ENCODE measurements at regions not wholly inside any gene's neighbourhood (a gene's known extent, or its start where the extent isn't known, plus 50 kb on each side); places are given as distances from the start of the nearest gene placed in this dataset.

- intact Hi-C loops (cut with DNase I): no loop called here
- no peak for ATAC-seq
- 66% methylated on average over 5 of the region's 5 CpGs for WGBS (ENCODE audit: insufficient coverage, low coverage, low lambda C conversion rate, missing lambda C conversion rate)
Measured at GRCh38 chr2:136375017-136375901, 257.3 kb upstream of the CXCR4 start.

GRCh38 chr2:136373841-136374240 lies 255.9 kb upstream of the CXCR4 start:
- Histone ChIP-seq H3K4me1 (no peaks in the 10 kb centered on the region), H3K36me3 (no peaks in the 10 kb centered on the region), H3K27me3 (no peaks in the 10 kb centered on the region), H3K9me3 (no peaks in the 10 kb centered on the region), H3K27ac (no peak overlapping the region), H3K4me3 (no peak overlapping the region)
- intact Hi-C loops (cut with DNase I): no loop called here
- TF ChIP-seq POLR2A (IDR thresholded peaks at IDR 0.05) (no peak), CTCF (IDR thresholded peaks at IDR 0.05) (no peak)
- no peak for ATAC-seq
- DNase-seq: no peak

More at GRCh38 chr2:136375017-136375901, 257.3 kb upstream of the CXCR4 start:
- Histone ChIP-seq H3K27me3 (no peaks in the 10 kb centered on the region), H3K36me3 (no peaks in the 10 kb centered on the region), H3K9me3 (no peaks in the 10 kb centered on the region), H3K27ac (no peak overlapping the region), H3K4me1 (no peaks in the 10 kb centered on the region), H3K4me3 (no peak overlapping the region)
- no peak for TF ChIP-seq POLR2A (IDR thresholded peaks at IDR 0.05)
- no peak for TF ChIP-seq CTCF (IDR thresholded peaks at IDR 0.05)
- no peak for DNase-seq

DNA sequence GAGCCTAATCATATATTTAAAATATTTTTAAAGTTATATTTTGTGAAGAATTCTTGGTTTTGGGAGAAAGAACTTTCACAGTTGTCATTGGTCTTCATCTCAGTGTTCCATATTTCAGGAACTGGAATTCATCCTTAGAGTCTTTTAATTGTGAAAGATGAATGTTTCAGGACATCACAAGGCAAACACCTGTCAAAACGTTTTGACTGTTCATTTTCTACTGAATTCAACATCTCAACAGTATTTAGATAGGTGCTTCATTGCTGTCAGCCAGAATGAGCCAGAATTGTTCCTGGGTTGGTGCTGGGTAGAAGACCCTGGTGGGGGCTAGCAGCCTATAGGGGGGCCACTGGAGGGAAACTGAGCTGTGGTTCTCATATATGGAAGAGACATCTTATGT lies 255.1 kb upstream of the CXCR4 start:
- H3K4me1 ChIP-seq: no peaks in the 10 kb centered on the region
- intact Hi-C loops (cut with DNase I): no loop called here
- H3K36me3 ChIP-seq: no peaks in the 10 kb centered on the region
- ATAC-seq: no peak
- no peak overlapping the region for H3K4me3 ChIP-seq
- 43% methylated on average over 1 of the region's 1 CpG for WGBS (ENCODE audit: insufficient coverage, low coverage, low lambda C conversion rate, missing lambda C conversion rate)
- no peak for TF ChIP-seq POLR2A (IDR thresholded peaks at IDR 0.05)
- TF ChIP-seq CTCF (IDR thresholded peaks at IDR 0.05): no peak
- H3K9me3 ChIP-seq: no peaks in the 10 kb centered on the region
- DNase-seq: no peak
- no peak overlapping the region for H3K27ac ChIP-seq
- no peaks in the 10 kb centered on the region for H3K27me3 ChIP-seq

DNA sequence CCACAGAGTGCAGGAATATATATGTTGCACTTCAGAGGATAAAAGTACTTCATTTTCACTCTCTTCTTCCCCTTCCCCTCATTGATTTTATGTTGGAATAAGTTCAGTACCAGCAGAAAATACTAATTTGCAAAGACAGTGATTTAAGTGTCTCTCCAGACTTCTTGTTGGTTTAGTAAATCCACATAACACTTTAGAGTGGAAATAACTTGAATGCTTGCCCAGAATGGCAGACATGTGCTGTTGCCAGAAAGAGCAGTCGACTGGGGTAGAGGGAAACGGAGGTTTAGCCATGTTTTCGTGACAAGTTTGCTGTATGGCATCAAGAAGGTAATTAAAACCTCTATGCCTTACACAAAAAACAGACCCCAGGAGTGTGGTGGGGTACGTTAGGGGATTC lies 246.0 kb upstream of the CXCR4 start:
- no peaks in the 10 kb centered on the region for H3K36me3 ChIP-seq
- no peak for TF ChIP-seq POLR2A (IDR thresholded peaks at IDR 0.05)
- TF ChIP-seq CTCF (IDR thresholded peaks at IDR 0.05): no peak
- no peak for DNase-seq
- no peaks in the 10 kb centered on the region for H3K9me3 ChIP-seq
- 61% methylated on average over 4 of the region's 4 CpGs for WGBS (ENCODE audit: insufficient coverage, low coverage, low lambda C conversion rate, missing lambda C conversion rate)
- no peaks in the 10 kb centered on the region for H3K27me3 ChIP-seq
- H3K27ac ChIP-seq: no peak overlapping the region
- H3K4me1 ChIP-seq: no peaks in the 10 kb centered on the region
- ATAC-seq: no peak
- intact Hi-C loops (cut with DNase I): no loop called here
- no peak overlapping the region for H3K4me3 ChIP-seq

Measured in right lobe of liver (tissue), 6 donors.